ENCODE measurements at regions not wholly inside any gene's neighbourhood (a gene's known extent, or its start where the extent isn't known, plus 50 kb on each side); places are given as distances from the start of the nearest gene placed in this dataset.

DNA sequence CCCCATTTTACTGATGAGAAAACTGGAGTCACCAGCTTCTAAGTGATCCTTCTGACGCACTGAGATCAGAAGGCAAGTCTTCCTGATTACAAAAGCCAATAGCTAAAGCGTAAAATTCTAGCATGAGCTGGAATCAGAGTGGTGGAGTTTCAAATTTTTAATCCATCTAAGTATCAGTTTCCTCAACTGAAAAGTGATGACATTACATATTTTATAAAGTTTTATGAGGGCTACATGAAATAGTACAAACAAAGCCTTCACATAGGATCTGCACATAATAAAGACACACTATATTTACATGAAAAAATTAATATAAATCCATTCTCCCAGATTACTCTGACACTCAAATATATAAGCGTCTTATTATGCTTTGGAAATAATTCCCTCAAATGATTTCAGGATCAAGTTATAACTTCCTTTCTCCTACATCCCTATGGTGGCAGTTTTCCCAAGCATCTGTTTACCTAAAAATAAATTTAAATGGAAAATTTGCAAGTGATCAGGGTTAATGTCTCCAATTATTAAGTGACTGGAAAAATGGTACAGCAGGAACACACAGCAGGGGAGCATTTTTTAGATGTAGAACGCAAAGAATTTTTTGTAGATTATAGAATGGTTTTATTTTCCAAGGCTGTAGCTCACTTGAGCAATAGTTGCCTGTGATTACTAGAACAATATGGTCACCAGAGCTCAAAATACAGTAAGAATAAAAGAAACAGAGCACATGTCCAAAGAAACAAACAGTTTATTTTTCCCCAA lies 490.4 kb upstream of the C1orf87 start:
- CTCF ChIA-PET, result interaction anchor here (1.0 kb wide), 1 partner anchor 1518 kb away, joined by 3 read pairs; no protein-coding TSS in a partner anchor

GRCh38 chr1:60562740-60563139 lies 489.2 kb upstream of the C1orf87 start:
- no peak for DNase-seq (ENCODE audit: low read depth, low spot score)
- Histone ChIP-seq H3K27me3 (ENCODE audit: control insufficient read depth, insufficient read depth, low read length) (no peaks in the 10 kb centered on the region), H3K9me3 (ENCODE audit: control insufficient read depth, insufficient read depth, low read length) (no peaks in the 10 kb centered on the region), H3K4me3 (ENCODE audit: low read depth, low read length) (no peak overlapping the region), H3K27ac (ENCODE audit: low read depth, low read length) (no peak overlapping the region)
- CTCF ChIA-PET, result no interaction called here
- POLR2A ChIA-PET, result no interaction called here
- no peak for TF ChIP-seq CTCF (IDR thresholded peaks at IDR 0.05; ENCODE audit: low read depth, low read length)

More for the DNA sequence above, 490.4 kb upstream of the C1orf87 start:
- Histone ChIP-seq H3K4me3 (ENCODE audit: low read depth, low read length) (no peak overlapping the region), H3K27ac (ENCODE audit: low read depth, low read length) (no peak overlapping the region), H3K27me3 (ENCODE audit: control insufficient read depth, insufficient read depth, low read length) (no peaks in the 10 kb centered on the region), H3K9me3 (ENCODE audit: control insufficient read depth, insufficient read depth, low read length) (no peaks in the 10 kb centered on the region)
- POLR2A ChIA-PET, result no interaction called here
- DNase-seq (ENCODE audit: low read depth, low spot score), result no peak
- no peak for TF ChIP-seq CTCF (IDR thresholded peaks at IDR 0.05; ENCODE audit: low read depth, low read length)

- no peak for TF ChIP-seq CTCF (IDR thresholded peaks at IDR 0.05; ENCODE audit: low read depth, low read length)
- no peak for DNase-seq (ENCODE audit: low read depth, low spot score)
- Histone ChIP-seq H3K27ac (ENCODE audit: low read depth, low read length) (no peak overlapping the region), H3K27me3 (ENCODE audit: control insufficient read depth, insufficient read depth, low read length) (no peaks in the 10 kb centered on the region), H3K9me3 (ENCODE audit: control insufficient read depth, insufficient read depth, low read length) (no peaks in the 10 kb centered on the region), H3K4me3 (ENCODE audit: low read depth, low read length) (no peak overlapping the region)
- ChIA-PET CTCF (no interaction called here), POLR2A (no interaction called here)
These were observed 487.1 kb upstream of the C1orf87 start for GRCh38 chr1:60560701-60561100.

- no peak for TF ChIP-seq CTCF (IDR thresholded peaks at IDR 0.05; ENCODE audit: low read depth, low read length)
- DNase-seq (ENCODE audit: low read depth, low spot score), result no peak
- Histone ChIP-seq H3K9me3 (ENCODE audit: control insufficient read depth, insufficient read depth, low read length) (no peaks in the 10 kb centered on the region), H3K27me3 (ENCODE audit: control insufficient read depth, insufficient read depth, low read length) (no peaks in the 10 kb centered on the region), H3K4me3 (ENCODE audit: low read depth, low read length) (no peak overlapping the region), H3K27ac (ENCODE audit: low read depth, low read length) (no peak overlapping the region)
- CTCF ChIA-PET, result no interaction called here
- POLR2A ChIA-PET, result no interaction called here
These were observed 484.7 kb upstream of the C1orf87 start for GRCh38 chr1:60558236-60558635.

DNA sequence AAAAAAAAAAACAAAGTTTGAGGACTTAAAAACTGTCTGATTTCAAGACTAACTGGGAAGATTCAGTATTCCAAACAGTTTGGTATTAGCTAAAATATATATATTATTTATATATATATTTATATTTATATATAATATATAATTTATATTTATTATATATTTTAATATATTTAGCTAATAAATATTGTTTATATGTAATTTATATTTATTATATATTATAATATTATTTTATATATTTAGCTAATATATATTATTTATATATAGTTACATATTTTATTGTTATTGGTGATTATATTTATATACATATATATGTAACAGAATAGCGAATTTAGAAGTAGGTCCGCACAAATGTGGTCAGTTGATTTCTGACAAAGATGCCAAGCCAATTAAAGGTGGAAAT lies 480.2 kb upstream of the C1orf87 start:
- H3K9me3 ChIP-seq (ENCODE audit: control insufficient read depth, insufficient read depth, low read length), result no peaks in the 10 kb centered on the region
- CTCF ChIA-PET, result no interaction called here

More for the DNA sequence above, 480.2 kb upstream of the C1orf87 start:
- Histone ChIP-seq H3K4me3 (ENCODE audit: low read depth, low read length) (no peak overlapping the region), H3K27me3 (ENCODE audit: control insufficient read depth, insufficient read depth, low read length) (no peaks in the 10 kb centered on the region), H3K27ac (ENCODE audit: low read depth, low read length) (no peak overlapping the region)
- no peak for DNase-seq (ENCODE audit: low read depth, low spot score)
- no peak for TF ChIP-seq CTCF (IDR thresholded peaks at IDR 0.05; ENCODE audit: low read depth, low read length)
- POLR2A ChIA-PET, result no interaction called here
